ENCODE measurements at regions not wholly inside any gene's neighbourhood (a gene's known extent, or its start where the extent isn't known, plus 50 kb on each side); places are given as distances from the start of the nearest gene placed in this dataset.

GRCh38 chr6:78076371-78076770, 423.5 kb downstream of the MEI4 start:
- no peak overlapping the region for H3K4me2 ChIP-seq (ENCODE audit: low read length)
- CTCF ChIA-PET = interaction anchor here (0.7 kb wide), 1 partner anchor 771 kb away, joined by 4 read pairs; no protein-coding TSS in a partner anchor
- POLR2A ChIA-PET = no interaction called here
- no peak overlapping the region for H3K4me3 ChIP-seq (replicated peaks in 1 of 2; ENCODE audit: low read depth in 1 of 2, low read length in 2 of 2)
- H2AFZ ChIP-seq (ENCODE audit: low read depth, low read length, poor library complexity, severe bottlenecking) = no peak overlapping the region
- no peak overlapping the region for H3K27ac ChIP-seq (ENCODE audit: low read depth, low read length)
- no peaks in the 10 kb centered on the region for H4K20me1 ChIP-seq (ENCODE audit: insufficient read depth)
- H3K9me2 ChIP-seq (ENCODE audit: insufficient read depth) = no peaks in the 10 kb centered on the region
- ATAC-seq = no peak
- H3K4me1 ChIP-seq (ENCODE audit: control insufficient read depth in 1 of 2, insufficient read depth in 2 of 2, low read length in 2 of 2) = no peaks in the 10 kb centered on the region
- H3K36me3 ChIP-seq (ENCODE audit: control insufficient read depth in 1 of 2, insufficient read depth in 2 of 2, low read length in 2 of 2) = no peaks in the 10 kb centered on the region
- H3K79me2 ChIP-seq (ENCODE audit: insufficient read depth, low read length) = no peaks in the 10 kb centered on the region
- TF ChIP-seq TCF7L2 (IDR thresholded peaks at IDR 0.05; ENCODE audit: borderline replicate concordance, extremely low read depth, insufficient read depth, insufficient read length) (no peak), JUND (IDR thresholded peaks at IDR 0.05) (no peak), EZH2 (IDR thresholded peaks at IDR 0.05) (no peak), CEBPB (IDR thresholded peaks at IDR 0.05; ENCODE audit: low read depth) (no peak), FOSL1 (IDR thresholded peaks at IDR 0.05; ENCODE audit: low read depth) (no peak), RAD21 (IDR thresholded peaks at IDR 0.05; ENCODE audit: low read depth) (no peak)
- TF ChIP-seq, protein P1, sequence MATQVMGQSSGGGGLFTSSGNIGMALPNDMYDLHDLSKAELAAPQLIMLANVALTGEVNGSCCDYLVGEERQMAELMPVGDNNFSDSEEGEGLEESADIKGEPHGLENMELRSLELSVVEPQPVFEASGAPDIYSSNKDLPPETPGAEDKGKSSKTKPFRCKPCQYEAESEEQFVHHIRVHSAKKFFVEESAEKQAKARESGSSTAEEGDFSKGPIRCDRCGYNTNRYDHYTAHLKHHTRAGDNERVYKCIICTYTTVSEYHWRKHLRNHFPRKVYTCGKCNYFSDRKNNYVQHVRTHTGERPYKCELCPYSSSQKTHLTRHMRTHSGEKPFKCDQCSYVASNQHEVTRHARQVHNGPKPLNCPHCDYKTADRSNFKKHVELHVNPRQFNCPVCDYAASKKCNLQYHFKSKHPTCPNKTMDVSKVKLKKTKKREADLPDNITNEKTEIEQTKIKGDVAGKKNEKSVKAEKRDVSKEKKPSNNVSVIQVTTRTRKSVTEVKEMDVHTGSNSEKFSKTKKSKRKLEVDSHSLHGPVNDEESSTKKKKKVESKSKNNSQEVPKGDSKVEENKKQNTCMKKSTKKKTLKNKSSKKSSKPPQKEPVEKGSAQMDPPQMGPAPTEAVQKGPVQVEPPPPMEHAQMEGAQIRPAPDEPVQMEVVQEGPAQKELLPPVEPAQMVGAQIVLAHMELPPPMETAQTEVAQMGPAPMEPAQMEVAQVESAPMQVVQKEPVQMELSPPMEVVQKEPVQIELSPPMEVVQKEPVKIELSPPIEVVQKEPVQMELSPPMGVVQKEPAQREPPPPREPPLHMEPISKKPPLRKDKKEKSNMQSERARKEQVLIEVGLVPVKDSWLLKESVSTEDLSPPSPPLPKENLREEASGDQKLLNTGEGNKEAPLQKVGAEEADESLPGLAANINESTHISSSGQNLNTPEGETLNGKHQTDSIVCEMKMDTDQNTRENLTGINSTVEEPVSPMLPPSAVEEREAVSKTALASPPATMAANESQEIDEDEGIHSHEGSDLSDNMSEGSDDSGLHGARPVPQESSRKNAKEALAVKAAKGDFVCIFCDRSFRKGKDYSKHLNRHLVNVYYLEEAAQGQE (IDR thresholded peaks at IDR 0.05; ENCODE audit: low read depth) = no peak
- TF ChIP-seq, protein P2, sequence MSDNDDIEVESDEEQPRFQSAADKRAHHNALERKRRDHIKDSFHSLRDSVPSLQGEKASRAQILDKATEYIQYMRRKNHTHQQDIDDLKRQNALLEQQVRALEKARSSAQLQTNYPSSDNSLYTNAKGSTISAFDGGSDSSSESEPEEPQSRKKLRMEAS (IDR thresholded peaks at IDR 0.05) = no peak
- TF ChIP-seq, protein P3, sequence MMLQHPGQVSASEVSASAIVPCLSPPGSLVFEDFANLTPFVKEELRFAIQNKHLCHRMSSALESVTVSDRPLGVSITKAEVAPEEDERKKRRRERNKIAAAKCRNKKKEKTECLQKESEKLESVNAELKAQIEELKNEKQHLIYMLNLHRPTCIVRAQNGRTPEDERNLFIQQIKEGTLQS (IDR thresholded peaks at IDR 0.05) = no peak
- intact Hi-C loops (cut with micrococcal nuclease) = no loop called here
- no peak for DNase-seq (ENCODE audit: low read depth, low spot score)
- no peaks in the 10 kb centered on the region for H3K27me3 ChIP-seq (ENCODE audit: insufficient read depth, low read length)
- RAD21 ChIA-PET (ENCODE audit: low non-redundant PET in 1 of 2, low total read pairs in 2 of 2, uncharacterized antibody in 2 of 2, unreplicated experiment in 2 of 2) = no interaction called here
- no peaks in the 10 kb centered on the region for H3K9me3 ChIP-seq (ENCODE audit: control insufficient read depth in 1 of 2, insufficient read depth in 1 of 2, low read depth in 1 of 2, low read length in 2 of 2)
- no peak overlapping the region for H3K9ac ChIP-seq (ENCODE audit: low read length)
- no TSS peak for BruUV-seq (replicated peaks)
